ENCODE measurements at regions not wholly inside any gene's neighbourhood (a gene's known extent, or its start where the extent isn't known, plus 50 kb on each side); places are given as distances from the start of the nearest gene placed in this dataset.

DNA sequence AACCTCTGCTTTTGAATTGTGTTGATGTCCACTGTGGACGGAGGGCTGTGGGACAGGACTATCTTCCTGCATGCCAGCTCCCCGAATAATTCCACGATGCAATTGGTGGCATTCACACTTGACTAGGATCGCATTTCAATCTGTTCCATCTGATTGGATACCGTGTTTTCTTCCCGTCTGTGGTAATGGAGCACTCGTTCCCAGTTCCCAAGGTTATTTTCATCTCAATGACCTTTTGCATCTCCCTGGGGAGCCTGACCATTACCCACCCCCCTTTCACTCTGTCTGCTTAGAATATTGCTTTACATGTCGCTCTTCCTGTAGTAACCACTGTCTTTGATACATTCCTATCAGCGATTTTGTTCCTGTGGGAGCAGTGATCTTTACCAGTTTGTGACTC lies 402.2 kb upstream of the WWC1 start:
- POLR2A ChIA-PET = interaction anchor here (0.7 to 0.8 kb wide), 2 partner anchors 10 to 225 kb away, joined by 3 read pairs; no protein-coding TSS in a partner anchor
- DNase-seq (ENCODE audit: unreplicated experiment) = no peak
- no peaks in the 10 kb centered on the region for H3K36me3 Mint-ChIP-seq (ENCODE audit: insufficient read depth, unreplicated experiment)
- H3K9me3 Mint-ChIP-seq (ENCODE audit: unreplicated experiment) = no peaks in the 10 kb centered on the region
- CTCF ChIA-PET = interaction anchor here (1.0 kb wide), 1 partner anchor 10 kb away, joined by 3 read pairs; no protein-coding TSS in a partner anchor
- intact Hi-C loops (cut with micrococcal nuclease) = no loop called here
- H3K27ac Mint-ChIP-seq (ENCODE audit: low read depth, unreplicated experiment) = no peak overlapping the region
- no peak overlapping the region for H3K4me3 Mint-ChIP-seq (ENCODE audit: unreplicated experiment)
- BruUV-seq (replicated peaks) = no TSS peak
- no peaks in the 10 kb centered on the region for H3K4me1 Mint-ChIP-seq (ENCODE audit: insufficient read depth, unreplicated experiment)
- no peaks in the 10 kb centered on the region for H3K27me3 Mint-ChIP-seq (ENCODE audit: insufficient read depth, unreplicated experiment)
- TF ChIP-seq, protein P1, sequence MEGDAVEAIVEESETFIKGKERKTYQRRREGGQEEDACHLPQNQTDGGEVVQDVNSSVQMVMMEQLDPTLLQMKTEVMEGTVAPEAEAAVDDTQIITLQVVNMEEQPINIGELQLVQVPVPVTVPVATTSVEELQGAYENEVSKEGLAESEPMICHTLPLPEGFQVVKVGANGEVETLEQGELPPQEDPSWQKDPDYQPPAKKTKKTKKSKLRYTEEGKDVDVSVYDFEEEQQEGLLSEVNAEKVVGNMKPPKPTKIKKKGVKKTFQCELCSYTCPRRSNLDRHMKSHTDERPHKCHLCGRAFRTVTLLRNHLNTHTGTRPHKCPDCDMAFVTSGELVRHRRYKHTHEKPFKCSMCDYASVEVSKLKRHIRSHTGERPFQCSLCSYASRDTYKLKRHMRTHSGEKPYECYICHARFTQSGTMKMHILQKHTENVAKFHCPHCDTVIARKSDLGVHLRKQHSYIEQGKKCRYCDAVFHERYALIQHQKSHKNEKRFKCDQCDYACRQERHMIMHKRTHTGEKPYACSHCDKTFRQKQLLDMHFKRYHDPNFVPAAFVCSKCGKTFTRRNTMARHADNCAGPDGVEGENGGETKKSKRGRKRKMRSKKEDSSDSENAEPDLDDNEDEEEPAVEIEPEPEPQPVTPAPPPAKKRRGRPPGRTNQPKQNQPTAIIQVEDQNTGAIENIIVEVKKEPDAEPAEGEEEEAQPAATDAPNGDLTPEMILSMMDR (IDR thresholded peaks at IDR 0.05; ENCODE audit: unreplicated experiment) = no peak

DNA sequence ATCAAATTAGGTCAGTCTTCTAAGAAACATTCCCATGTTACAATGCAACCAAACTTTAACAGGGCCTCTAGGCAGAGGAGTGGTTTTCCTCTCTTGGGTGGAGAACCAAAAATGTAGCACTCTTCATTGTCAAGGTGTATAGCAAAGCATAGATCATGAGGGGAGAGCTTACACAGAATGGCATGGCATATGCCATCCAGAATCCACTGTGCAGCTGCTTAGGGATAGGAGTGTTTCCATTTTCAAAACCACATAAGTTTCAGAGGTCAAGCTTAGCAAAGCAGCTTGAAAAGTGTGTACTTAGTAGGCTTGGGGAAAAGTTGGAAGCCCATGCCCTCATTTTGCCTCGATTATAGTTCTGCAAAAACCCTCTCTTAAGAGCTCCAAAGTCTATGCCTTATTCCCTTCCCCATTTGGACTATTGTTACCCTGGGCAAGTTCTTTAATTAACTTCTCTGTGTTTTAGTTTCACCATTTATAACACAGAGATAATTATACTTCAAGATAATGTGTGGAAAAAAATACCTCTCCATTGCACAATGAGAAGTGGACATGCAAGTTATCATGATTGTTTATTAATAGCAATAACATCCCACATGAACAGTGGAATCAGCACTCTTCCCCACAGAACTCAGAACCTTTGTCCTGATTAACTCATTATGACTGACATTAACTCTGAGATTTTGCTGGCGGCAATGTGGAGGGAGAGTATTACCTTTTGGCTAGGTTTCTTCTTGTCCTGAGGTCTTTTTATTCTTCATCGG lies 398.9 kb upstream of the WWC1 start:
- Mint-ChIP-seq H3K4me3 (ENCODE audit: unreplicated experiment) (no peak overlapping the region), H3K27me3 (ENCODE audit: insufficient read depth, unreplicated experiment) (no peaks in the 10 kb centered on the region), H3K27ac (ENCODE audit: low read depth, unreplicated experiment) (no peak overlapping the region), H3K9me3 (ENCODE audit: unreplicated experiment) (no peaks in the 10 kb centered on the region), H3K36me3 (ENCODE audit: insufficient read depth, unreplicated experiment) (no peaks in the 10 kb centered on the region), H3K4me1 (ENCODE audit: insufficient read depth, unreplicated experiment) (no peaks in the 10 kb centered on the region)
- TF ChIP-seq, protein P1 (IDR thresholded peaks at IDR 0.05; ENCODE audit: unreplicated experiment) = no peak
- no TSS peak for BruUV-seq (replicated peaks)
- CTCF ChIA-PET = interaction anchor here (1.1 to 1.4 kb wide), 3 partner anchors 51 to 170 kb away, joined by 4 to 5 read pairs (median 4); no protein-coding TSS in a partner anchor
- no peak for DNase-seq (ENCODE audit: unreplicated experiment)
- intact Hi-C loops (cut with micrococcal nuclease) = no loop called here
- POLR2A ChIA-PET = interaction anchor here (1.4 kb wide), 1 partner anchor 9 kb away, joined by 4 read pairs; no protein-coding TSS in a partner anchor

DNA sequence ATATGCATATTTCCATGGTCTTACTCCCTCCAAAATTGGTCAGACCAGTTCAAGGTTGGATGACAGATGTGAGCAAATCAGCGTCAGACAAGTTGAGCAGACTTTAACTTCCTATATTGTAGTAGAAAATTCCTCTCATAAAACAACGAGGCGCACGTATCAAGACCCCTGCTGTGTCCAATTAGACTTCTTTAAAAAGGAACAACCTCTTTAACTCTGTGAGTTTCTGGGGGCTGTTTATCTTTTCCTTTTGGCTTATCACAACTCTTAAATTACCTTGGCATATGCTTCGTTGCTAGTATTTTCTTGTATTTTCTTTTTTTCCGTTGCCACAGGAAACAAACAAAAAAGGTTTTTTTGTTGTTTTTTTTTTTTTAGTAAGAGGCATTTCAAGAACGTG lies 398.2 kb upstream of the WWC1 start:
- TF ChIP-seq, protein P1 (IDR thresholded peaks at IDR 0.05; ENCODE audit: unreplicated experiment) = no peak
- Mint-ChIP-seq H3K4me1 (ENCODE audit: insufficient read depth, unreplicated experiment) (no peaks in the 10 kb centered on the region), H3K36me3 (ENCODE audit: insufficient read depth, unreplicated experiment) (no peaks in the 10 kb centered on the region), H3K27me3 (ENCODE audit: insufficient read depth, unreplicated experiment) (no peaks in the 10 kb centered on the region), H3K27ac (ENCODE audit: low read depth, unreplicated experiment) (no peak overlapping the region), H3K9me3 (ENCODE audit: unreplicated experiment) (no peaks in the 10 kb centered on the region), H3K4me3 (ENCODE audit: unreplicated experiment) (no peak overlapping the region)
- no peak for DNase-seq (ENCODE audit: unreplicated experiment)
- POLR2A ChIA-PET = no interaction called here
- intact Hi-C loops (cut with micrococcal nuclease) = no loop called here
- BruUV-seq (replicated peaks) = no TSS peak
- CTCF ChIA-PET = no interaction called here

DNA sequence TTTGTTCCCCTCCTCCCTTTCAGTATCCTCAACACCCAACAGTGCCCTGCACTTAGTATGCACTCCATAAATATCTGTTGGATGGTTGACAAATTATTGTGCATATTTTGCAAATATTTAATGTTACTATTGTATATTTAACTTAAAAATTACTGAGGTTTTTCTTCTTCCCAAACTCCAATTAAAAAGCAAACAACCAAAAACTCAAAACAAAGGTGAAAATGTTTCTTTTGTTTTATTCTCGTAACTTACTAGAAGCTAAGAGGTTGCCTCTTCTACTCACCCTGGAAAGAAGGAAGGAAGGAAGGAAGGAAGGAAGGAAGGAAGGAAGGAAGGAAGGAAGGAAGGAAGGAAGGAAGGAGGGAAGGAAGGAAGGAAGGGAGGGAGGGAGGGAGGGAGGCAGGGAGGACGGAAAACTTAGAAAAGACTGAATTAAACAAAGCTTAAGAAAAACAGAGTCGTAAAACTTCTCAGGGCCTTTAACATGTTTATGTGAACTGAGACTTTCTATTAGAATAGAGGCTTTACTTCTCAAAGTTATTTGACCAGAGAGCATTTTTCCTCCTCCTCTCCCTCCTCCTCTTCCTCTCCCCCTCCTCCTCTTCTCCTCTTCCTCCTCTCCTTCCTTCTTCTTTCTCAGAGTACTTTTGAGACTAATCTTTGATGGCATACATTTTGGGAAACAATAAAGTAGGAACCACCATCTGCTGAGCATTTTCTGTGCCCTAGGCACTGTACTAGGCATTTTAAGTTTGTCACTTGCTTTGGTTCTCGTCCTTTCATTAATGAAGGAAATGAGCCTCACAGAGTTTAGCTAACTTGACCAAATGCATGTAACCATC lies 396.6 kb upstream of the WWC1 start:
- Mint-ChIP-seq H3K36me3 (ENCODE audit: insufficient read depth, unreplicated experiment) (no peaks in the 10 kb centered on the region), H3K27ac (ENCODE audit: low read depth, unreplicated experiment) (no peak overlapping the region), H3K27me3 (ENCODE audit: insufficient read depth, unreplicated experiment) (no peaks in the 10 kb centered on the region), H3K9me3 (ENCODE audit: unreplicated experiment) (peaks cover 8% of the 10 kb centered on the region), H3K4me3 (ENCODE audit: unreplicated experiment) (no peak overlapping the region), H3K4me1 (ENCODE audit: insufficient read depth, unreplicated experiment) (peaks cover 5% of the 10 kb centered on the region)
- TF ChIP-seq, protein P1 (IDR thresholded peaks at IDR 0.05; ENCODE audit: unreplicated experiment) = no peak
- intact Hi-C loops (cut with micrococcal nuclease) = no loop called here
- ChIA-PET CTCF (no interaction called here), POLR2A (no interaction called here)
- no peak for DNase-seq (ENCODE audit: unreplicated experiment)
- BruUV-seq (replicated peaks) = no TSS peak

All from MCF 10A (cell line).